Endothelial cell of umbilical vein (primary cell): ENCODE measurements at regions not wholly inside any gene's neighbourhood (a gene's known extent, or its start where the extent isn't known, plus 50 kb on each side); places are given as distances from the start of the nearest gene placed in this dataset.

Experiments
- BruUV-seq: library from RNA; stranded (reverse); fragments of 400-500 nt; replicated peaks from 2 replicates; lab custom pipeline; 2021; lab: Mats Ljungman, UMichigan
- CTCF ChIA-PET: fragments of 300-600, 350-600 bp; sonication (Branson Sonifier 250); formaldehyde crosslinking; loops from one replicate; lab custom pipeline; 2021; ENCODE audit warnings: antibody characterized with exemption, inconsistent platforms; lab: Charles Lee
- POLR2A ChIA-PET: fragments of 300-600, 350-600 bp; sonication (Branson Sonifier 250); formaldehyde crosslinking; loops from one replicate; lab custom pipeline; 2021; ENCODE audit warnings: antibody characterized with exemption, inconsistent platforms; lab: Charles Lee
- DNase-seq: peaks from one replicate; pipeline ENCODE4 v3.0.0-alpha.2; 2011; ENCODE audit warnings: low read depth, low spot score
- FAIRE-seq: peaks from 2 replicates; lab custom pipeline; 2011; peaks lifted over from hg19 to GRCh38; lab: Jason Lieb, UNC
- H2AFZ ChIP-seq: 2 replicates; pipeline ENCODE4 v1.6.0; 2012; ENCODE audit warnings: low read depth, low read length, control low read depth, inconsistent platforms
- H3K27ac ChIP-seq: 2 replicates; pipeline ENCODE4 v1.5.1; 2011; ENCODE audit warnings: low read depth, mild to moderate bottlenecking, control low read depth, low read length, moderate library complexity; ENCODE audit not compliant: insufficient read depth
- H3K27me3 ChIP-seq, 2 experiments: 2 replicates each; pipeline versions ENCODE4 v1.6.0 to v1.6.1; 2011; ENCODE audit warnings: low read length in 2 of 2, mixed read lengths in 1 of 2; ENCODE audit not compliant: control insufficient read depth in 2 of 2, insufficient read depth in 2 of 2
- H3K36me3 ChIP-seq, 2 experiments: 2 replicates in 1 of 2; 3 replicates in 1 of 2; pipeline ENCODE4 v1.5.1; 2011; ENCODE audit warnings: low read length in 2 of 2, mild to moderate bottlenecking in 1 of 2, moderate library complexity in 1 of 2; ENCODE audit not compliant: control insufficient read depth in 2 of 2, insufficient read depth in 2 of 2; ENCODE audit errors: extremely low read depth in 1 of 2
- H3K4me1 ChIP-seq: 3 replicates; pipeline ENCODE4 v1.5.1; 2011; ENCODE audit warnings: mild to moderate bottlenecking, low read length; ENCODE audit not compliant: control insufficient read depth, insufficient read depth; ENCODE audit errors: extremely low read depth
- H3K4me2 ChIP-seq: 2 replicates; pipeline ENCODE4 v1.6.1; 2011; ENCODE audit warnings: low read length, control low read depth, mixed read lengths; ENCODE audit not compliant: insufficient read depth
- H3K4me3 ChIP-seq, 3 experiments: fragments of 200-600 bp in 1 of 3; sonication (generic), shearing (Covaris generic) in 1 of 3; replicated peaks in 1 of 3; 2 replicates each; pipeline ENCODE4 v1.5.1; 2011 to 2016; ENCODE audit warnings: control low read depth in 3 of 3, low read length in 3 of 3, mild to moderate bottlenecking in 2 of 3, inconsistent platforms in 1 of 3, low read depth in 1 of 3, moderate library complexity in 1 of 3; ENCODE audit not compliant: insufficient read depth in 1 of 3
- H3K79me2 ChIP-seq: 2 replicates; pipeline ENCODE4 v1.6.0; 2012; ENCODE audit warnings: low read length, inconsistent platforms; ENCODE audit not compliant: control insufficient read depth, insufficient read depth
- H3K9ac ChIP-seq: replicated peaks from 2 replicates; pipeline ENCODE3; 2011; ENCODE audit warnings: low read length, control low read depth; ENCODE audit not compliant: insufficient read depth; ENCODE audit errors: extremely low read depth
- H3K9me1 ChIP-seq: replicated peaks from 3 replicates; pipeline ENCODE4 v1.6.0; 2011; ENCODE audit warnings: mild to moderate bottlenecking, low read length; ENCODE audit not compliant: control insufficient read depth, insufficient read depth; ENCODE audit errors: extremely low read depth
- H3K9me3 ChIP-seq: replicated peaks from 2 replicates; pipeline ENCODE4 v1.5.1; 2012; ENCODE audit warnings: low read length, inconsistent platforms; ENCODE audit not compliant: control insufficient read depth, insufficient read depth
- H4K20me1 ChIP-seq: replicated peaks from 2 replicates; pipeline ENCODE3; 2011; ENCODE audit warnings: mild to moderate bottlenecking, low read length; ENCODE audit not compliant: control insufficient read depth, insufficient read depth; ENCODE audit errors: extremely low read depth
- CTCF ChIP-seq, 2 donors: IDR thresholded peaks; 1 replicate in 1 of 2; 2 replicates in 1 of 2; pipeline ENCODE4 v1.5.1; 2011; ENCODE audit warnings: low read length in 2 of 2, mild to moderate bottlenecking in 2 of 2, moderate library complexity in 2 of 2, control low read depth in 1 of 2, inconsistent platforms in 1 of 2, low read depth in 1 of 2; ENCODE audit not compliant: insufficient read depth in 1 of 2; ENCODE audit errors: extremely low read depth in 1 of 2
- EZH2 ChIP-seq: IDR thresholded peaks from 2 replicates; pipeline ENCODE4 v1.6.1; 2012; ENCODE audit warnings: borderline replicate concordance, low read depth, mild to moderate bottlenecking, moderate library complexity, low read length, inconsistent platforms; ENCODE audit not compliant: severe bottlenecking
- FOS ChIP-seq: IDR thresholded peaks from 2 replicates; pipeline ENCODE4 v1.6.1; 2011; ENCODE audit warnings: mild to moderate bottlenecking, low read length, moderate library complexity, borderline replicate concordance; ENCODE audit not compliant: insufficient read depth
- GATA2 ChIP-seq: IDR thresholded peaks from 2 replicates; pipeline ENCODE4 v1.7.0; 2011; ENCODE audit warnings: low read depth, mild to moderate bottlenecking, moderate library complexity, mixed read lengths, low read length; ENCODE audit not compliant: insufficient read length, insufficient read depth
- JUN ChIP-seq: IDR thresholded peaks from 2 replicates; pipeline ENCODE4 v1.6.1; 2011; ENCODE audit warnings: borderline replicate concordance, low read depth; ENCODE audit not compliant: insufficient read length, insufficient read depth
- MYC ChIP-seq: IDR thresholded peaks from one replicate; pipeline ENCODE4 v1.6.1; 2011; ENCODE audit warnings: mild to moderate bottlenecking, low read depth, low read length
- POLR2A ChIP-seq: IDR thresholded peaks from 2 replicates; pipeline ENCODE4 v1.6.1; 2012; ENCODE audit warnings: low read depth, mild to moderate bottlenecking, control low read depth, low read length
- dilution Hi-C: fragments of 300-500 bp; cut with MboI; formaldehyde crosslinking; loops from one replicate; pipeline ENCODE4 v1.15.0; 2019; ENCODE audit warnings: low sequenced_read_pairs; ENCODE audit not compliant: extremely low pct_ligation_motif_present
- intact Hi-C: fragments of 100-400 bp; cut with micrococcal nuclease; formaldehyde crosslinking; loops from one replicate; pipeline ENCODE4 v1.10.0; 2022

GRCh38 chr1:82143108-82143833, 342.5 kb downstream of the ADGRL2 start:
- dilution Hi-C loops = no loop called here
- no TSS peak for BruUV-seq
- Histone ChIP-seq H2AFZ (no peak overlapping the region), H3K79me2 (no peaks in the 10 kb centered on the region), H3K9me1 (no peaks in the 10 kb centered on the region), H3K4me3 (no peak overlapping the region), H3K27ac (no peak overlapping the region), H3K4me2 (no peak overlapping the region), H3K36me3 (no peaks in the 10 kb centered on the region), H3K27me3 (peaks cover 0 to 2% of the 10 kb centered on the region in 2 experiments), H4K20me1 (no peaks in the 10 kb centered on the region), H3K9me3 (no peaks in the 10 kb centered on the region), H3K4me1 (no peaks in the 10 kb centered on the region), H3K9ac (no peak overlapping the region)
- ChIA-PET CTCF (no interaction called here), POLR2A (no interaction called here)
- no peak for DNase-seq
- TF ChIP-seq CTCF (IDR thresholded peaks at IDR 0.05; ENCODE audit: extremely low read depth in 1 of 2, insufficient read depth in 1 of 2, low read depth in 1 of 2, low read length in 2 of 2) (no peak), EZH2 (no peak), MYC (no peak), FOS (no peak), POLR2A (no peak), JUN (no peak), GATA2 (no peak)
- FAIRE-seq = no peak
- intact Hi-C loops = no loop called here
